ENCODE measurements at regions not wholly inside any gene's neighbourhood (a gene's known extent, or its start where the extent isn't known, plus 50 kb on each side); places are given as distances from the start of the nearest gene placed in this dataset.

GRCh38 chr11:11740073-11740702 is 101.6 kb upstream of the USP47 start:
- peaks cover 18% of the 10 kb centered on the region for H3K27me3 ChIP-seq (ENCODE audit: insufficient read depth, low read length, poor library complexity)
- no peaks in the 10 kb centered on the region for H3K9me3 ChIP-seq (ENCODE audit: insufficient read depth, low read length, severe bottlenecking)
- no peak overlapping the region for H3K4me3 ChIP-seq (ENCODE audit: low read depth in 1 of 2, low read length in 2 of 2)
- TF ChIP-seq EZH2 (IDR thresholded peaks at IDR 0.05; ENCODE audit: borderline replicate concordance, low read depth, low read length, severe bottlenecking) (no peak), CTCF (IDR thresholded peaks at IDR 0.05; ENCODE audit: borderline replicate concordance, extremely low read depth, low read length, poor library complexity, severe bottlenecking) (no peak)
- no peaks in the 10 kb centered on the region for H3K4me1 ChIP-seq (ENCODE audit: insufficient read depth, low read length)
- no peak overlapping the region for H2AFZ ChIP-seq (ENCODE audit: low read depth, low read length)
- H3K79me2 ChIP-seq (ENCODE audit: insufficient read depth, low read length) = no peaks in the 10 kb centered on the region
- no peaks in the 10 kb centered on the region for H3K36me3 ChIP-seq (ENCODE audit: insufficient read depth, low read length)
- no peaks in the 10 kb centered on the region for H4K20me1 ChIP-seq (ENCODE audit: insufficient read depth, low read length)
- no peak overlapping the region for H3K9ac ChIP-seq (ENCODE audit: low read depth, low read length)
- H3K27ac ChIP-seq (ENCODE audit: low read length) = no peak overlapping the region
- no peak overlapping the region for H3K4me2 ChIP-seq (ENCODE audit: insufficient read depth, low read length)
- DNase-seq = no peak
- ATAC-seq (ENCODE audit: insufficient read depth, low read depth) = no peak

GRCh38 chr11:11738370-11738769 is 103.4 kb upstream of the USP47 start:
- Histone ChIP-seq H2AFZ (ENCODE audit: low read depth, low read length) (no peak overlapping the region), H3K9me3 (ENCODE audit: insufficient read depth, low read length, severe bottlenecking) (no peaks in the 10 kb centered on the region), H3K4me3 (ENCODE audit: low read depth in 1 of 2, low read length in 2 of 2) (no peak overlapping the region), H3K4me1 (ENCODE audit: insufficient read depth, low read length) (no peaks in the 10 kb centered on the region), H3K4me2 (ENCODE audit: insufficient read depth, low read length) (no peak overlapping the region), H3K9ac (ENCODE audit: low read depth, low read length) (no peak overlapping the region), H3K27ac (ENCODE audit: low read length) (no peak overlapping the region), H3K27me3 (ENCODE audit: insufficient read depth, low read length, poor library complexity) (peaks cover 21% of the 10 kb centered on the region), H4K20me1 (ENCODE audit: insufficient read depth, low read length) (no peaks in the 10 kb centered on the region), H3K79me2 (ENCODE audit: insufficient read depth, low read length) (no peaks in the 10 kb centered on the region), H3K36me3 (ENCODE audit: insufficient read depth, low read length) (no peaks in the 10 kb centered on the region)
- TF ChIP-seq CTCF (IDR thresholded peaks at IDR 0.05; ENCODE audit: borderline replicate concordance, extremely low read depth, low read length, poor library complexity, severe bottlenecking) (no peak), EZH2 (IDR thresholded peaks at IDR 0.05; ENCODE audit: borderline replicate concordance, low read depth, low read length, severe bottlenecking) (no peak)
- no peak for ATAC-seq (ENCODE audit: insufficient read depth, low read depth)
- DNase-seq = no peak

GRCh38 chr11:11735586-11735985 is 106.2 kb upstream of the USP47 start:
- ATAC-seq (ENCODE audit: insufficient read depth, low read depth) = no peak

More at GRCh38 chr11:11735586-11735985, 106.2 kb upstream of the USP47 start:
- H3K4me2 ChIP-seq (ENCODE audit: insufficient read depth, low read length) = no peak overlapping the region
- no peak overlapping the region for H2AFZ ChIP-seq (ENCODE audit: low read depth, low read length)
- TF ChIP-seq EZH2 (IDR thresholded peaks at IDR 0.05; ENCODE audit: borderline replicate concordance, low read depth, low read length, severe bottlenecking) (no peak), CTCF (IDR thresholded peaks at IDR 0.05; ENCODE audit: borderline replicate concordance, extremely low read depth, low read length, poor library complexity, severe bottlenecking) (no peak)
- no peak overlapping the region for H3K27ac ChIP-seq (ENCODE audit: low read length)
- peaks cover 31% of the 10 kb centered on the region for H3K27me3 ChIP-seq (ENCODE audit: insufficient read depth, low read length, poor library complexity)
- H3K36me3 ChIP-seq (ENCODE audit: insufficient read depth, low read length) = no peaks in the 10 kb centered on the region
- no peaks in the 10 kb centered on the region for H3K4me1 ChIP-seq (ENCODE audit: insufficient read depth, low read length)
- H3K4me3 ChIP-seq (ENCODE audit: low read depth in 1 of 2, low read length in 2 of 2) = no peak overlapping the region
- DNase-seq = no peak
- H3K9me3 ChIP-seq (ENCODE audit: insufficient read depth, low read length, severe bottlenecking) = no peaks in the 10 kb centered on the region
- no peaks in the 10 kb centered on the region for H3K79me2 ChIP-seq (ENCODE audit: insufficient read depth, low read length)
- no peak overlapping the region for H3K9ac ChIP-seq (ENCODE audit: low read depth, low read length)
- no peaks in the 10 kb centered on the region for H4K20me1 ChIP-seq (ENCODE audit: insufficient read depth, low read length)

Data from DND-41 (cell line).